Stomach (tissue), 8 donors: ENCODE measurements at regions not wholly inside any gene's neighbourhood (a gene's known extent, or its start where the extent isn't known, plus 50 kb on each side); places are given as distances from the start of the nearest gene placed in this dataset.

ENCODE experiments used
- DNase-seq, 2 donors: peaks; one replicate each; pipeline versions ENCODE4 v3.0.0 to v3.0.0-alpha.2; 2013 to 2019
- H3K27ac ChIP-seq, 5 donors: fragments of 200-600 bp in 4 of 5; sonication (generic) in 4 of 5; one replicate each; pipeline ENCODE4 v1.5.1; 2013 to 2019; ENCODE audit warnings: mild to moderate bottlenecking in 1 of 5, moderate library complexity in 1 of 5
- H3K27me3 ChIP-seq, 3 donors: fragments of 200-600 bp; sonication (generic); one replicate each; pipeline ENCODE4 v1.5.1; 2017 to 2019; ENCODE audit warnings: mixed run types in 1 of 3
- H3K36me3 ChIP-seq, 4 donors: fragments of 200-600 bp; sonication (generic); 1 replicate in 3 of 4; 2 replicates in 1 of 4; pipeline ENCODE4 v1.5.1; 2016 to 2019
- H3K4me1 ChIP-seq, 4 donors: fragments of 200-600 bp; sonication (generic); one replicate each; pipeline ENCODE4 v1.5.1; 2016 to 2019
- H3K4me3 ChIP-seq, 4 donors: fragments of 200-600 bp; sonication (generic) in 3 of 4; one replicate each; pipeline ENCODE4 v1.5.1; 2016 to 2019; ENCODE audit warnings: mild to moderate bottlenecking in 1 of 4
- H3K9me3 ChIP-seq, 4 donors: fragments of 200-600 bp; sonication (generic); one replicate each; pipeline ENCODE4 v1.5.1; 2016 to 2019
- CTCF ChIP-seq, 7 experiments: fragments of 450-650 bp in 4 of 7; fragments of 200-600 bp in 3 of 7; sonication (generic) in 3 of 7; IDR thresholded peaks; one replicate each; pipeline ENCODE4 v1.5.1; 2016 to 2019; ENCODE audit warnings: antibody characterized with exemption in 7 of 7, control low read depth in 2 of 7, mild to moderate bottlenecking in 1 of 7
- EP300 ChIP-seq: sonication (generic); formaldehyde crosslinking; IDR thresholded peaks from one replicate; pipeline ENCODE4 v1.6.1; 2017; ENCODE audit warnings: antibody characterized with exemption
- POLR2A ChIP-seq, 4 donors: fragments of 450-650 bp; IDR thresholded peaks; one replicate each; pipeline ENCODE4 v1.6.1; 2016; ENCODE audit warnings: antibody characterized with exemption in 4 of 4, control low read depth in 2 of 4, mild to moderate bottlenecking in 1 of 4, moderate library complexity in 1 of 4
- POLR2AphosphoS5 ChIP-seq, 3 donors: sonication (generic); formaldehyde crosslinking; IDR thresholded peaks; one replicate each; pipeline ENCODE4 v1.6.1; 2016; ENCODE audit warnings: antibody characterized with exemption in 3 of 3
- WGBS, 5 donors: extraction: QIAGEN DNeasy Blood & Tissue Kit in 3 of 5; methylation state at CpG; one replicate each; pipeline versions ENCODE4 v1.1.5 to v1.1.7; 2013 to 2018; 5-methylcytosine and 5-hydroxymethylcytosine counted together
- intact Hi-C: fragments of 100-400 bp; cut with DNase I; formaldehyde crosslinking; loops from one replicate; pipeline ENCODE4 v1.15.1; 2023; ENCODE audit warnings: low total_unique reads
- donor health status: healthy with polysubstance abuse.
- donor health status: Bipolar disorder and iron deficiency.
- donor health status: healthy.

DNA sequence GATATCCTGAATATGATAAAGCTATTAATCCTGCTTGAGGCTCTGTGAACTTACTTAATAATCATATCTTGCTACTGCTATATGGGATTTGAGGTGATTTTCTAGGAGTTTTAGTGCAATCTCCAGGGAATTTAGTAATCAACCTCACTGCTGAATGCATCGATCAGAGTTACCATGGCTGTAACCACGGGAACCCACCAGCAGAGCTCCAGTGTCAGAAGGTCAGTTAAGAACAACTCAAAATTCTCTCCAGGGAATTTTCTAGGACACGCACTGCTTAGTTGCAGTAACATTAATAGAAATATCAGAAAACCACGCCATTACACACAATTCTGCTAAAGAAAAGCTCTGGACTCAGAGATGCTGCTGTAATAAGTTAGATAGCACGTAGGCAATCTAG is 1477.2 kb upstream of the TENM3 start:
- Histone ChIP-seq H3K9me3 (no peaks in the 10 kb centered on the region), H3K36me3 (no peaks in the 10 kb centered on the region), H3K4me1 (no peaks in the 10 kb centered on the region), H3K4me3 (no peak overlapping the region), H3K27me3 (no peaks in the 10 kb centered on the region), H3K27ac (no peak overlapping the region)
- no peak for DNase-seq
- 39 to 56% (median 41%) methylated on average over 5 of the region's 5 CpGs for WGBS, 5 donors
- no peak for TF ChIP-seq POLR2AphosphoS5 (IDR thresholded peaks at IDR 0.05)
- no peak for TF ChIP-seq POLR2A (IDR thresholded peaks at IDR 0.05)
- no peak for TF ChIP-seq CTCF (IDR thresholded peaks at IDR 0.05)
- no peak for TF ChIP-seq EP300
- intact Hi-C loops = no loop called here

- 51 to 55% (median 52%) methylated on average over 9 of the region's 9 CpGs for WGBS, 5 donors
- TF ChIP-seq POLR2A (IDR thresholded peaks at IDR 0.05) (no peak), CTCF (IDR thresholded peaks at IDR 0.05) (no peak), POLR2AphosphoS5 (IDR thresholded peaks at IDR 0.05) (no peak), EP300 (no peak)
- no peak for DNase-seq
- intact Hi-C loops = no loop called here
- no peaks in the 10 kb centered on the region for H3K4me1 ChIP-seq
- H3K9me3 ChIP-seq = no peaks in the 10 kb centered on the region
- H3K4me3 ChIP-seq = no peak overlapping the region
- H3K36me3 ChIP-seq = no peaks in the 10 kb centered on the region
- H3K27ac ChIP-seq = no peak overlapping the region
- no peaks in the 10 kb centered on the region for H3K27me3 ChIP-seq
These were observed 1476.1 kb upstream of the TENM3 start for GRCh38 chr4:180766944-180767729.

GRCh38 chr4:180768610-180769009 is 1474.6 kb upstream of the TENM3 start:
- Histone ChIP-seq H3K4me3 (no peak overlapping the region), H3K4me1 (no peaks in the 10 kb centered on the region), H3K27me3 (no peaks in the 10 kb centered on the region), H3K27ac (no peak overlapping the region), H3K36me3 (no peaks in the 10 kb centered on the region), H3K9me3 (peaks cover 0 to 7% (median 0%) of the 10 kb centered on the region in 4 donors)
- 68 to 84% (median 75%) methylated on average over 3 of the region's 3 CpGs for WGBS, 5 donors
- intact Hi-C loops = no loop called here
- DNase-seq = no peak
- TF ChIP-seq EP300 = no peak
- no peak for TF ChIP-seq POLR2A (IDR thresholded peaks at IDR 0.05)
- TF ChIP-seq CTCF (IDR thresholded peaks at IDR 0.05) = no peak

GRCh38 chr4:180769791-180770190 is 1473.4 kb upstream of the TENM3 start:
- H3K27ac ChIP-seq = no peak overlapping the region
- peaks cover 0 to 10% (median 1%) of the 10 kb centered on the region in 4 donors for H3K9me3 ChIP-seq
- intact Hi-C loops = no loop called here
- H3K27me3 ChIP-seq = no peaks in the 10 kb centered on the region
- 53 to 77% (median 66%) methylated on average over 3 of the region's 3 CpGs for WGBS, 5 donors
- H3K4me3 ChIP-seq = no peak overlapping the region
- DNase-seq = no peak
- no peaks in the 10 kb centered on the region for H3K4me1 ChIP-seq
- TF ChIP-seq POLR2AphosphoS5 (IDR thresholded peaks at IDR 0.05) = no peak
- no peak for TF ChIP-seq CTCF (IDR thresholded peaks at IDR 0.05)
- no peak for TF ChIP-seq POLR2A (IDR thresholded peaks at IDR 0.05)
- TF ChIP-seq EP300 = no peak
- no peaks in the 10 kb centered on the region for H3K36me3 ChIP-seq
